Gastrocnemius medialis (tissue), 4 donors: ENCODE measurements at regions not wholly inside any gene's neighbourhood (a gene's known extent, or its start where the extent isn't known, plus 50 kb on each side); places are given as distances from the start of the nearest gene placed in this dataset.

Experiments used
- ATAC-seq, 2 donors: fragments of 150-250 bp; one replicate each; pipeline ENCODE4 v1.9.1; 2016
- DNase-seq, 2 donors: peaks; one replicate each; pipeline ENCODE4 v3.0.0-alpha.2; 2019
- H3K27ac ChIP-seq, 4 donors: fragments of 200-600 bp; sonication (generic); 1 replicate in 1 of 4; 2 replicates in 3 of 4; pipeline ENCODE4 v1.5.1; 2016 to 2018; ENCODE audit warnings: mild to moderate bottlenecking in 2 of 4, moderate library complexity in 1 of 4
- H3K27me3 ChIP-seq, 3 donors: fragments of 200-600 bp; sonication (generic) in 2 of 3; 1 replicate in 1 of 3; 2 replicates in 2 of 3; pipeline versions ENCODE4 v1.5.1 to v1.6.0; 2016 to 2019; ENCODE audit warnings: mild to moderate bottlenecking in 1 of 3, moderate library complexity in 1 of 3
- H3K36me3 ChIP-seq, 2 donors: fragments of 200-600 bp; sonication (generic) in 1 of 2; one replicate each; pipeline ENCODE4 v1.5.1; 2017 to 2018
- H3K4me1 ChIP-seq, 2 donors: fragments of 200-600 bp; sonication (generic) in 1 of 2; one replicate each; pipeline ENCODE4 v1.5.1; 2016 to 2017; ENCODE audit warnings: mild to moderate bottlenecking in 2 of 2
- H3K4me3 ChIP-seq, 4 donors: fragments of 200-600 bp; sonication (generic) in 3 of 4; 1 replicate in 1 of 4; 2 replicates in 3 of 4; pipeline ENCODE4 v1.5.1; 2016 to 2019; ENCODE audit warnings: mild to moderate bottlenecking in 2 of 4
- H3K9me3 ChIP-seq, 3 donors: fragments of 200-600 bp; sonication (generic) in 2 of 3; 1 replicate in 1 of 3; 2 replicates in 2 of 3; pipeline ENCODE4 v1.5.1; 2016 to 2019
- POLR2A ChIP-seq, 2 donors: fragments of 450-650 bp; IDR thresholded peaks; one replicate each; pipeline ENCODE4 v1.6.1; 2017; ENCODE audit warnings: antibody characterized with exemption in 2 of 2, mild to moderate bottlenecking in 2 of 2, moderate library complexity in 2 of 2
- in situ Hi-C, 4 donors: fragments of 200-750 bp; cut with MboI; loops; one replicate each; pipeline versions ENCODE4 v1.15.0 to v1.8.0; 2017; ENCODE audit warnings: low sequenced_read_pairs in 4 of 4
- intact Hi-C: fragments of 100-400 bp; cut with DNase I; formaldehyde crosslinking; loops from one replicate; pipeline ENCODE4 v1.15.1; 2023; ENCODE audit warnings: low total_unique reads
- TF ChIP-seq, protein P1 (sequence below), 5 experiments: fragments of 450-650 bp in 3 of 5; fragments of 200-600 bp in 2 of 5; sonication (generic) in 2 of 5; IDR thresholded peaks in 4 of 5; conservative IDR thresholded peaks in 1 of 5; 1 replicate in 4 of 5; 2 replicates in 1 of 5; pipeline ENCODE4 v1.5.1; 2016 to 2019; ENCODE audit warnings: antibody characterized with exemption in 5 of 5, mild to moderate bottlenecking in 3 of 5, moderate library complexity in 3 of 5

DNA sequence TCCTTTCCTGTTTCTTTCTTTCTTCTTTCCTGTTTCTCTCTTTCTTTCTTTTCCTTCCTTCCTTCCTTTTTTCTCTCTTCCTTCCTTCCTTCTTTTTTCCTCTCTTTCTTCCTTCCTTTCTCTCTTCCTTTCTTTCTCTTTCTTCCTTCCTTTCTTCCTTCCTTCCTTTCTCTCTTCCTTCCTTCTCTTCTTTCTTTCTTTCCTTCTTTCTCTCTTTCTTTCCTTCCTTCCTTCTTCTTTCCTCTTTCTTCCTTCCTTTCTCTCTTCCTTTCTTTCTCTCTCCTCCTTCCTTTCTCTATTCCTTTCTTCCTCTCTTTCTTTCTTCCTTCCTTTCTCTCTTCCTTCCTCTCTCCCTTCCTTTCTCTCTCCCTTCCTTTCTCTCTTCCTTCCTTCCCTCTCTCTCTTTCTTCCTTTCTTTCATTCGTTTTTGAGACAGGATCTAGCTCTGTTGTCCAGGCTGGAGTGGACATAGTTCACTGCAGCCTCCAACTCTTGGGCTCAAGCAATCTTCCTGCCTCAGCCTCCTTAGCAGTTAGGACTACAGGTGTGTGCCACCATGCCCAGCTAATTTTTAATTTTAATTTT lies 170.8 kb upstream of the GMDS start:
- DNase-seq, result no peak
- H3K9me3 ChIP-seq, result no peaks in the 10 kb centered on the region
- no peaks in the 10 kb centered on the region for H3K4me1 ChIP-seq
- H3K27me3 ChIP-seq, result no peaks in the 10 kb centered on the region
- no peak overlapping the region for H3K27ac ChIP-seq
- intact Hi-C loops (no loop called here), in situ Hi-C loops (no loop called here)
- no peak for ATAC-seq
- no peaks in the 10 kb centered on the region for H3K36me3 ChIP-seq
- no peak overlapping the region for H3K4me3 ChIP-seq
- TF ChIP-seq, protein P1, sequence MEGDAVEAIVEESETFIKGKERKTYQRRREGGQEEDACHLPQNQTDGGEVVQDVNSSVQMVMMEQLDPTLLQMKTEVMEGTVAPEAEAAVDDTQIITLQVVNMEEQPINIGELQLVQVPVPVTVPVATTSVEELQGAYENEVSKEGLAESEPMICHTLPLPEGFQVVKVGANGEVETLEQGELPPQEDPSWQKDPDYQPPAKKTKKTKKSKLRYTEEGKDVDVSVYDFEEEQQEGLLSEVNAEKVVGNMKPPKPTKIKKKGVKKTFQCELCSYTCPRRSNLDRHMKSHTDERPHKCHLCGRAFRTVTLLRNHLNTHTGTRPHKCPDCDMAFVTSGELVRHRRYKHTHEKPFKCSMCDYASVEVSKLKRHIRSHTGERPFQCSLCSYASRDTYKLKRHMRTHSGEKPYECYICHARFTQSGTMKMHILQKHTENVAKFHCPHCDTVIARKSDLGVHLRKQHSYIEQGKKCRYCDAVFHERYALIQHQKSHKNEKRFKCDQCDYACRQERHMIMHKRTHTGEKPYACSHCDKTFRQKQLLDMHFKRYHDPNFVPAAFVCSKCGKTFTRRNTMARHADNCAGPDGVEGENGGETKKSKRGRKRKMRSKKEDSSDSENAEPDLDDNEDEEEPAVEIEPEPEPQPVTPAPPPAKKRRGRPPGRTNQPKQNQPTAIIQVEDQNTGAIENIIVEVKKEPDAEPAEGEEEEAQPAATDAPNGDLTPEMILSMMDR (IDR thresholded peaks at IDR 0.05 in 4 of 5, conservative IDR thresholded peaks at IDR 0.05 in 1 of 5), result no peak

- no peak for ATAC-seq
- intact Hi-C loops (no loop called here), in situ Hi-C loops (no loop called here)
- no peak for DNase-seq
- H3K4me1 ChIP-seq, result no peaks in the 10 kb centered on the region
- H3K27me3 ChIP-seq, result no peaks in the 10 kb centered on the region
- no peaks in the 10 kb centered on the region for H3K9me3 ChIP-seq
- H3K36me3 ChIP-seq, result no peaks in the 10 kb centered on the region
- H3K27ac ChIP-seq, result no peak overlapping the region
- no peak overlapping the region for H3K4me3 ChIP-seq
- no peak for TF ChIP-seq POLR2A (IDR thresholded peaks at IDR 0.05)
- TF ChIP-seq, protein P1 (IDR thresholded peaks at IDR 0.05 in 4 of 5, conservative IDR thresholded peaks at IDR 0.05 in 1 of 5), result no peak
Observed at GRCh38 chr6:2414885-2415547, 169.6 kb upstream of the GMDS start.

DNA sequence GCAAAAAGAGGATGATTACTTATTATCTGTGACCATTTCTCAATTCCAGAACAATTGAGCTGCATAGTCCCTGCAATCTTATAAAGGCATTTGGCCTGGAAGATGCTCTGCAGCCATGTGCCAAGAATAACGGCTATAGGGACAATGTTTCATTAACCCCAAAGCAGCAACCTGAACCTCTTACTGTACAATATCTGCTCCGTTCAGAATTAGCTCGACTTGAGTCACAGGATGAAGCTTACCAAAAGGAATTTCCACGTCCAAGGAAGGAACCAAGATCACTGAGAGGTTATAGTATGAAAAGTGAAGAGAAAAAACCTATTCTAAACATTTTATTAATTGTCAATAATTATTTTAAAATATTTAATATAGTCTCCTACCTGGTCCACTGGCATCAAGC lies 167.3 kb upstream of the GMDS start:
- no peaks in the 10 kb centered on the region for H3K9me3 ChIP-seq
- TF ChIP-seq, protein P1 (IDR thresholded peaks at IDR 0.05 in 4 of 5, conservative IDR thresholded peaks at IDR 0.05 in 1 of 5), result no peak
- no peak for TF ChIP-seq POLR2A (IDR thresholded peaks at IDR 0.05)
- ATAC-seq, result no peak
- H3K36me3 ChIP-seq, result no peaks in the 10 kb centered on the region
- no peak overlapping the region for H3K27ac ChIP-seq
- intact Hi-C loops (no loop called here), in situ Hi-C loops (no loop called here)
- H3K27me3 ChIP-seq, result no peaks in the 10 kb centered on the region
- no peaks in the 10 kb centered on the region for H3K4me1 ChIP-seq
- H3K4me3 ChIP-seq, result no peak overlapping the region
- no peak for DNase-seq

DNA sequence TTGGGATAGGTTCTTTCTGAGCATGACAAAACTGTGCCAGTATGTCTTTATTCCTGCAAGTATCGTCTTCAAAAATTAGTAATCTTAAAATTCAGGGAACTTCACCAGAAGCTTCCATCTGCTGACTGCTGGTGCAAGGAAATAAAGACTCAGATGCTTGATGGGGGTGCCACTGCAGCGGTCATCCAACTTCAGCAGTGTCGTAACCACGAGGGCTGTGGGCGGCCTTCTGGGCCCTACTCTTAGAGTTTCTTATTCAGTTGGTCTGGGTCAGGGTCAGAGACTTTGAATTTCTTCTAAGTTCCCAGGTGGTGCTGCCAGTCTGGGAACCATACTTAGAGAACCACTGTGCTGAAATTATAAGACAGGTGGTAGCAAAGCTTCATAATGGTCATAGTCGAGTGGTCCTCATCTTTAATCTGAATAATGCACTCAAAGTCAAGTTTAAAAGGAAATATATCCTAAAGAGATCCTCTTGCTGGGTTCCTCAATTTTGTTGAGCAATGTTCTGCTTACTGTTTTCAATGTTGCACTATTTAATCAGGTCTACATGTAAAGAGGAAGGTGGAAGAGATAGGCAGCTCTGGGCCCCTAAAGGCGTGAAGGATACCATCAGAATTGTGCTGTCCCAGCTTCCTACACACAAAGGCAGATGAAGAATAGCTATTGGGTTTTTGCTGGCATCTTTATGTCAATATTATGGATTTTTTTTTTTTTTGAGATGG lies 165.4 kb upstream of the GMDS start:
- TF ChIP-seq, protein P1 (IDR thresholded peaks at IDR 0.05 in 4 of 5, conservative IDR thresholded peaks at IDR 0.05 in 1 of 5), result no peak
- no peak for TF ChIP-seq POLR2A (IDR thresholded peaks at IDR 0.05)
- H3K36me3 ChIP-seq, result no peaks in the 10 kb centered on the region
- no peaks in the 10 kb centered on the region for H3K9me3 ChIP-seq
- H3K27ac ChIP-seq, result no peak overlapping the region
- DNase-seq (no peak), ATAC-seq (no peak)
- H3K4me3 ChIP-seq, result no peak overlapping the region
- in situ Hi-C loops (no loop called here), intact Hi-C loops (no loop called here)
- no peaks in the 10 kb centered on the region for H3K27me3 ChIP-seq
- H3K4me1 ChIP-seq, result no peaks in the 10 kb centered on the region
